ENCODE measurements at regions not wholly inside any gene's neighbourhood (a gene's known extent, or its start where the extent isn't known, plus 50 kb on each side); places are given as distances from the start of the nearest gene placed in this dataset.

GRCh38 chr21:28237661-28238060, 755.0 kb downstream of the LTN1 start:
- TF ChIP-seq CTCF (conservative IDR thresholded peaks at IDR 0.05), result no peak
- TF ChIP-seq ZFX (IDR thresholded peaks at IDR 0.05), result no peak
